ENCODE measurements at regions not wholly inside any gene's neighbourhood (a gene's known extent, or its start where the extent isn't known, plus 50 kb on each side); places are given as distances from the start of the nearest gene placed in this dataset.

DNA sequence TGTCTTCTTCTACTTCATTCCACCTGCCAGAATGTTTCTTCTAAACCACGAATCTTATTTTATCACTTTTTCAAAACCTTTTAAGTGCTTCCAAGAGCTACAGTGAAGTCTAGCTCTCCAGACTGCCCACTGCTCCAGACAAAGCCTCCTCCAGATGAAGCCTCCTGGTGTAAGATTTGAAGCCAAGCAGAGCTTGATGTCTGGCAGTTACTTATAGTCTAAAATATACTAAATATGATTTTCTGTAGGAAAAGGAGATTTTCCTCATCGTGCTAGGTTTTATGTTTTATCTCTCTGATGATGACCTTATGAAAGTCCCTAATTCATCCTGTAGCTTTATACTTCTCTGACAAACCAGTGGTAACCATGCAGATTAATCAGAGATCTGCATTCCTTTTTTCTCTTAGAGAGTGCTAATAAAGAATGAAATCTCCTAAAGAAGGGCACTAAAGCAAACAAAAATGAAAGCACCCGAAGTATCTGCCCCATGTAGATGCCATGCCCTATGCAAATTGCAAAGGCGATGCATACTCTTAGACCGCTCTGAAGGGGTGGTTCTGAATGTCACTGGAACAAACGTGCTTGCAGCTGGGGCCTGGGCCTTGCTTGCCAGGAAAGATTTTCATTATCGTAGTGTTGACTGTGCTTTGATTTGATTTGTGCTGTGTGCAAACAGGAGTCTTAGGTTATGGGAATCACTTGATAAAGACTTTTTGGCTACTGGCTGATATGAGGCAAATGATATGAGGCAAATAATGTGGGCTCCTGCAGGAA is 314.2 kb downstream of the PID1 start:
- Histone ChIP-seq H3K4me3 (no peak overlapping the region), H3K36me3 (no peaks in the 10 kb centered on the region), H3K27ac (no peak overlapping the region), H3K9me3 (no peaks in the 10 kb centered on the region), H3K4me1 (no peaks in the 10 kb centered on the region), H3K27me3 (no peaks in the 10 kb centered on the region)
- intact Hi-C loops (cut with DNase I) = no loop called here
- TF ChIP-seq, protein P1, sequence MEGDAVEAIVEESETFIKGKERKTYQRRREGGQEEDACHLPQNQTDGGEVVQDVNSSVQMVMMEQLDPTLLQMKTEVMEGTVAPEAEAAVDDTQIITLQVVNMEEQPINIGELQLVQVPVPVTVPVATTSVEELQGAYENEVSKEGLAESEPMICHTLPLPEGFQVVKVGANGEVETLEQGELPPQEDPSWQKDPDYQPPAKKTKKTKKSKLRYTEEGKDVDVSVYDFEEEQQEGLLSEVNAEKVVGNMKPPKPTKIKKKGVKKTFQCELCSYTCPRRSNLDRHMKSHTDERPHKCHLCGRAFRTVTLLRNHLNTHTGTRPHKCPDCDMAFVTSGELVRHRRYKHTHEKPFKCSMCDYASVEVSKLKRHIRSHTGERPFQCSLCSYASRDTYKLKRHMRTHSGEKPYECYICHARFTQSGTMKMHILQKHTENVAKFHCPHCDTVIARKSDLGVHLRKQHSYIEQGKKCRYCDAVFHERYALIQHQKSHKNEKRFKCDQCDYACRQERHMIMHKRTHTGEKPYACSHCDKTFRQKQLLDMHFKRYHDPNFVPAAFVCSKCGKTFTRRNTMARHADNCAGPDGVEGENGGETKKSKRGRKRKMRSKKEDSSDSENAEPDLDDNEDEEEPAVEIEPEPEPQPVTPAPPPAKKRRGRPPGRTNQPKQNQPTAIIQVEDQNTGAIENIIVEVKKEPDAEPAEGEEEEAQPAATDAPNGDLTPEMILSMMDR (IDR thresholded peaks at IDR 0.05) = no peak
- DNase-seq (ENCODE audit: low spot score in 2 of 2) = no peak

GRCh38 chr2:228949831-228950230 is 321.3 kb downstream of the PID1 start:
- Histone ChIP-seq H3K9me3 (no peaks in the 10 kb centered on the region), H3K27me3 (no peaks in the 10 kb centered on the region), H3K4me3 (no peak overlapping the region), H3K4me1 (no peaks in the 10 kb centered on the region), H3K36me3 (no peaks in the 10 kb centered on the region), H3K27ac (no peak overlapping the region)
- intact Hi-C loops (cut with DNase I) = no loop called here
- no peak for DNase-seq (ENCODE audit: low spot score in 2 of 2)
- TF ChIP-seq, protein P1 (IDR thresholded peaks at IDR 0.05) = no peak

- no peaks in the 10 kb centered on the region for H3K4me1 ChIP-seq
- no peak overlapping the region for H3K4me3 ChIP-seq
- TF ChIP-seq, protein P1 (IDR thresholded peaks at IDR 0.05) = no peak
- H3K9me3 ChIP-seq = no peaks in the 10 kb centered on the region
- intact Hi-C loops (cut with DNase I) = no loop called here
- H3K27me3 ChIP-seq = no peaks in the 10 kb centered on the region
- no peaks in the 10 kb centered on the region for H3K36me3 ChIP-seq
- no peak overlapping the region for H3K27ac ChIP-seq
- DNase-seq (ENCODE audit: low spot score in 2 of 2) = no peak
Measured at GRCh38 chr2:228945710-228946109, 325.4 kb downstream of the PID1 start.

DNA sequence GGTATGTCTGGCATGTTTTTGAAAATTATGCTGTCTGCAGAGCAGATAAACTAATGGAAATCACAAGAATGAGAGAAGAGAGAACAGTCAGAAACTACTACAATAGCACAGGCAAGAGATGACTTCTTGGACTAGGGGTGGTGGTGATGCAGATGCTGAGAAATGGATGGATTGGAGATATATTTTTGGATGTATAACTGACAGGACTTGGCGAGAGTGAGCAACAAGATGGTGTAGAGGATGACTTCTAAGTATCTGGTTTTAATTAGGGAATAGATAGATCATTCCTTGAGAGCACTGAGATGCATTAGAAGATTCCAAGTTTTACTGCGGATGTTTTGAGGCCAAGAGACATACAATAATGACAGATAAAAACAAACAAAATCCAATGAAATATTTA is 328.2 kb downstream of the PID1 start:
- intact Hi-C loops (cut with DNase I) = no loop called here
- Histone ChIP-seq H3K27me3 (no peaks in the 10 kb centered on the region), H3K36me3 (no peaks in the 10 kb centered on the region), H3K4me3 (no peak overlapping the region), H3K27ac (no peak overlapping the region), H3K9me3 (no peaks in the 10 kb centered on the region), H3K4me1 (no peaks in the 10 kb centered on the region)
- TF ChIP-seq, protein P1 (IDR thresholded peaks at IDR 0.05) = no peak
- DNase-seq (ENCODE audit: low spot score in 2 of 2) = no peak

- Histone ChIP-seq H3K4me3 (no peak overlapping the region), H3K27me3 (no peaks in the 10 kb centered on the region), H3K4me1 (no peaks in the 10 kb centered on the region), H3K27ac (no peak overlapping the region), H3K9me3 (peaks cover 5 to 21% of the 10 kb centered on the region in 2 donors), H3K36me3 (no peaks in the 10 kb centered on the region)
- TF ChIP-seq, protein P1 (IDR thresholded peaks at IDR 0.05) = no peak
- no peak for DNase-seq (ENCODE audit: low spot score in 2 of 2)
- intact Hi-C loops (cut with DNase I) = no loop called here
Measured at GRCh38 chr2:228938629-228939028, 332.5 kb downstream of the PID1 start.

All from ascending aorta (tissue), 2 donors.